HEK293T (cell line): ENCODE measurements at regions not wholly inside any gene's neighbourhood (a gene's known extent, or its start where the extent isn't known, plus 50 kb on each side); places are given as distances from the start of the nearest gene placed in this dataset.

Source experiments
- ARNT ChIP-seq: fragments of 450-650 bp; IDR thresholded peaks from 2 replicates; pipeline ENCODE4 v1.6.1; 2017; ENCODE audit warnings: mild to moderate bottlenecking
- BHLHE40 ChIP-seq: fragments of 450-650 bp; IDR thresholded peaks from 2 replicates; pipeline ENCODE4 v1.6.1; 2016; ENCODE audit warnings: mild to moderate bottlenecking, moderate library complexity, borderline replicate concordance
- FOXA1 ChIP-seq: fragments of 450-650 bp; IDR thresholded peaks from 2 replicates; pipeline ENCODE4 v1.6.1; 2016; ENCODE audit warnings: mild to moderate bottlenecking
- FOXM1 ChIP-seq: fragments of 450-650 bp; IDR thresholded peaks from 2 replicates; pipeline ENCODE4 v1.6.1; 2017; ENCODE audit warnings: mild to moderate bottlenecking, borderline replicate concordance
- HDGF ChIP-seq: fragments of 450-650 bp; IDR thresholded peaks from 2 replicates; pipeline ENCODE4 v1.6.1; 2017; ENCODE audit warnings: antibody characterized with exemption, borderline replicate concordance
- LEF1 ChIP-seq: fragments of 450-650 bp; IDR thresholded peaks from 2 replicates; pipeline ENCODE4 v1.6.1; 2017; ENCODE audit warnings: mild to moderate bottlenecking, borderline replicate concordance
- NFRKB ChIP-seq: fragments of 450-650 bp; IDR thresholded peaks from 2 replicates; pipeline ENCODE4 v1.6.1; 2016; ENCODE audit warnings: mild to moderate bottlenecking, moderate library complexity
- PKNOX1 ChIP-seq: fragments of 450-650 bp; IDR thresholded peaks from 2 replicates; pipeline ENCODE4 v1.6.1; 2016
- SP1 ChIP-seq: fragments of 450-650 bp; IDR thresholded peaks from 2 replicates; pipeline ENCODE4 v1.6.1; 2017
- SUZ12 ChIP-seq: fragments of 450-650 bp; IDR thresholded peaks from 2 replicates; pipeline ENCODE4 v1.6.1; 2016; ENCODE audit warnings: mild to moderate bottlenecking
- TARDBP ChIP-seq: fragments of 450-650 bp; IDR thresholded peaks from 2 replicates; pipeline ENCODE4 v1.6.1; 2016

- no peak for TF ChIP-seq SP1
- TF ChIP-seq NFRKB: no peak
- no peak for TF ChIP-seq PKNOX1
- no peak for TF ChIP-seq FOXM1
- TF ChIP-seq BHLHE40: no peak
- no peak for TF ChIP-seq SUZ12
- no peak for TF ChIP-seq FOXA1
- TF ChIP-seq TARDBP: no peak
- no peak for TF ChIP-seq LEF1
- TF ChIP-seq ARNT: no peak
- TF ChIP-seq HDGF: no peak
These were observed 353.9 kb upstream of the ZNF608 start for GRCh38 chr5:125100342-125100741.
